DND-41 (cell line): ENCODE measurements at regions not wholly inside any gene's neighbourhood (a gene's known extent, or its start where the extent isn't known, plus 50 kb on each side); places are given as distances from the start of the nearest gene placed in this dataset.

Experiments
- CTCF ChIP-seq: IDR thresholded peaks from 2 replicates; pipeline ENCODE4 v1.5.1; 2012; ENCODE audit warnings: borderline replicate concordance, low read length, moderate library complexity, mild to moderate bottlenecking; ENCODE audit not compliant: poor library complexity, severe bottlenecking; ENCODE audit errors: extremely low read depth
- EZH2 ChIP-seq: IDR thresholded peaks from 3 replicates; pipeline ENCODE4 v1.6.1; 2012; ENCODE audit warnings: borderline replicate concordance, low read depth, mild to moderate bottlenecking, moderate library complexity, low read length, inconsistent platforms; ENCODE audit not compliant: severe bottlenecking

DNA sequence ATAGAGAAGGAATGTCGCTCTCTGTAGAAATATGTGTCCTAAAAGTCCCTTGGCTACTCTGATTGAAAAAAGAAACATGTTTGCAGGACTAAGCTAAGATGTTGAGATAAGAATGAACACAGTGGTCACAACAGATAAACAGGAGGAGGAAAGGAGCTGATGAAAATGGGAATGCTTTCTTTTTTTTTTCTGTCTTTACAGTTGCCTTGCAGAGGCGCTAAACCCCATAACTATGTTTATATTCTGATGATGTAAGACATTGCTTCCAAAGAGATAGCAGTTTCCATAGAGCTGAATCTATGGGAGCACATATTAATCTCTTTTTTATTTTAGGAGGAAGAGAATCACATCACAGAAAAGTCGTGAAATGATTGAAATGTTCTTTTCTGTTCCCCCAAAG is 153.5 kb upstream of the LYZL1 start:
- TF ChIP-seq CTCF (no peak), EZH2 (no peak)
